ENCODE measurements at regions not wholly inside any gene's neighbourhood (a gene's known extent, or its start where the extent isn't known, plus 50 kb on each side); places are given as distances from the start of the nearest gene placed in this dataset.

DNA sequence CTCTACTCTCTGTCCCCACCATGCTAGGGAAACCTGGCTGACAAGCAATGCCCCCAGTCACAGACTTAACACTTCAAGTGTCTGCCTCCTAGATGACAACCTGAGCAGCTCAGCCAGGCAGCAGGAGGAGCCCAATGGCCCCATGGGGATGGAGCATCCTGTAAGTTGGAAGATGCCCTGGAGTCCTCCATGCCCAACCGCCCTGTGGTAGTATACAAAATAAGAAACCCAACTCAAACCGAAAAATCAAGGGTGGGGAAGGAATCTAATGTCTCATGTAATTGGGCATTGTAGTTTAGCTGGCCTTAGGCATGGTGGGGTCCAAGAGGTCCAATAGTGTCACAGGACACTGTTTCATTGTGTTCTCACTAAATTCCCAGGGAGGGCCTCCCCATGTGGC is 104.0 kb downstream of the AIPL1 start:
- TF ChIP-seq EZH2 (IDR thresholded peaks at IDR 0.05; ENCODE audit: low read depth, low read length, severe bottlenecking) (no peak), RFX5 (IDR thresholded peaks at IDR 0.05; ENCODE audit: borderline replicate concordance, low read depth, low read length) (no peak), NANOG (IDR thresholded peaks at IDR 0.05; ENCODE audit: insufficient read depth, low read depth, low read length, poor library complexity, severe bottlenecking) (no peak)

Measured in H1 (cell line).